Upper lobe of right lung (tissue), 1 donor: ENCODE measurements at regions not wholly inside any gene's neighbourhood (a gene's known extent, or its start where the extent isn't known, plus 50 kb on each side); places are given as distances from the start of the nearest gene placed in this dataset.

Source experiments
- ATAC-seq: fragments of 200-7000 bp; cut with Tn5 transposase; one replicate; pipeline ENCODE4 v1.9.1; 2020; ENCODE audit warnings: mild to moderate bottlenecking, moderate library complexity
- DNase-seq: peaks from one replicate; pipeline ENCODE4 v3.0.0-alpha.2; 2020
- H3K27ac ChIP-seq: fragments of 200-600 bp; one replicate; pipeline ENCODE4 v1.8.0; 2022
- H3K27me3 ChIP-seq: fragments of 200-600 bp; one replicate; pipeline ENCODE4 v1.8.0; 2022; ENCODE audit warnings: mild to moderate bottlenecking
- H3K36me3 ChIP-seq: fragments of 200-600 bp; one replicate; pipeline ENCODE4 v1.8.0; 2022
- H3K4me1 ChIP-seq: fragments of 200-600 bp; one replicate; pipeline ENCODE4 v1.8.0; 2022
- H3K4me3 ChIP-seq: fragments of 200-600 bp; one replicate; pipeline ENCODE4 v1.8.0; 2022; ENCODE audit warnings: mild to moderate bottlenecking
- H3K9me3 ChIP-seq: fragments of 200-600 bp; one replicate; pipeline ENCODE4 v1.8.0; 2022
- CTCF ChIP-seq: fragments of 200-600 bp; IDR thresholded peaks from one replicate; pipeline ENCODE4 v1.8.0; 2022; ENCODE audit warnings: antibody characterized with exemption
- intact Hi-C: fragments of 100-400 bp; cut with DNase I; formaldehyde crosslinking; loops from one replicate; pipeline ENCODE4 v1.11.0; 2022
- donor health status: DM: no; HTN: yes; CAD: no; lungs with severe emphysema.

GRCh38 chrX:121163443-121163842 lies 116.0 kb downstream of the GLUD2 start:
- DNase-seq (no peak), ATAC-seq (no peak)
- no peaks in the 10 kb centered on the region for H3K9me3 ChIP-seq
- H3K27me3 ChIP-seq: no peaks in the 10 kb centered on the region
- no peak overlapping the region for H3K4me3 ChIP-seq
- H3K36me3 ChIP-seq: no peaks in the 10 kb centered on the region
- TF ChIP-seq CTCF: no peak
- intact Hi-C loops: no loop called here
- H3K27ac ChIP-seq: no peak overlapping the region
- no peaks in the 10 kb centered on the region for H3K4me1 ChIP-seq

- Histone ChIP-seq H3K4me3 (no peak overlapping the region), H3K27me3 (no peaks in the 10 kb centered on the region), H3K36me3 (no peaks in the 10 kb centered on the region), H3K9me3 (no peaks in the 10 kb centered on the region), H3K4me1 (no peaks in the 10 kb centered on the region), H3K27ac (no peak overlapping the region)
- intact Hi-C loops: no loop called here
- no peak for TF ChIP-seq CTCF
- ATAC-seq: no peak
- DNase-seq: no peak
Observed at GRCh38 chrX:121165930-121166359, 118.5 kb downstream of the GLUD2 start.

GRCh38 chrX:121169099-121170035 lies 122.0 kb downstream of the GLUD2 start:
- no peak overlapping the region for H3K27ac ChIP-seq
- H3K36me3 ChIP-seq: no peaks in the 10 kb centered on the region
- no peak for DNase-seq
- ATAC-seq: no peak
- intact Hi-C loops: no loop called here
- no peaks in the 10 kb centered on the region for H3K9me3 ChIP-seq
- no peaks in the 10 kb centered on the region for H3K27me3 ChIP-seq
- H3K4me1 ChIP-seq: no peaks in the 10 kb centered on the region
- no peak overlapping the region for H3K4me3 ChIP-seq
- no peak for TF ChIP-seq CTCF

- no peak for TF ChIP-seq CTCF
- H3K4me1 ChIP-seq: no peaks in the 10 kb centered on the region
- H3K9me3 ChIP-seq: no peaks in the 10 kb centered on the region
- no peak for DNase-seq
- intact Hi-C loops: no loop called here
- no peaks in the 10 kb centered on the region for H3K27me3 ChIP-seq
- ATAC-seq: no peak
- no peaks in the 10 kb centered on the region for H3K36me3 ChIP-seq
- H3K27ac ChIP-seq: no peak overlapping the region
- H3K4me3 ChIP-seq: no peak overlapping the region
Observed at GRCh38 chrX:121172703-121173102, 125.3 kb downstream of the GLUD2 start.

- H3K27me3 ChIP-seq: no peaks in the 10 kb centered on the region
- ATAC-seq (no peak), DNase-seq (no peak)
- H3K9me3 ChIP-seq: no peaks in the 10 kb centered on the region
- no peak for TF ChIP-seq CTCF
- H3K27ac ChIP-seq: no peak overlapping the region
- intact Hi-C loops: no loop called here
- no peak overlapping the region for H3K4me3 ChIP-seq
- H3K4me1 ChIP-seq: no peaks in the 10 kb centered on the region
- H3K36me3 ChIP-seq: no peaks in the 10 kb centered on the region
Observed at GRCh38 chrX:121179972-121180371, 132.6 kb downstream of the GLUD2 start.
